Testis (tissue), 2 donors: ENCODE measurements at regions not wholly inside any gene's neighbourhood (a gene's known extent, or its start where the extent isn't known, plus 50 kb on each side); places are given as distances from the start of the nearest gene placed in this dataset.

Source experiments
- POLR2A ChIP-seq: fragments of 450-650 bp; IDR thresholded peaks from one replicate; pipeline ENCODE4 v1.6.1; 2017; ENCODE audit warnings: antibody characterized with exemption, mild to moderate bottlenecking, moderate library complexity
- TF ChIP-seq, protein P1 (sequence below), 3 experiments: fragments of 450-650 bp in 2 of 3; fragments of 200-600 bp in 1 of 3; sonication (generic) in 1 of 3; IDR thresholded peaks; one replicate each; pipeline ENCODE4 v1.5.1; 2016 to 2019; ENCODE audit warnings: antibody characterized with exemption in 3 of 3, mild to moderate bottlenecking in 2 of 3, moderate library complexity in 1 of 3

DNA sequence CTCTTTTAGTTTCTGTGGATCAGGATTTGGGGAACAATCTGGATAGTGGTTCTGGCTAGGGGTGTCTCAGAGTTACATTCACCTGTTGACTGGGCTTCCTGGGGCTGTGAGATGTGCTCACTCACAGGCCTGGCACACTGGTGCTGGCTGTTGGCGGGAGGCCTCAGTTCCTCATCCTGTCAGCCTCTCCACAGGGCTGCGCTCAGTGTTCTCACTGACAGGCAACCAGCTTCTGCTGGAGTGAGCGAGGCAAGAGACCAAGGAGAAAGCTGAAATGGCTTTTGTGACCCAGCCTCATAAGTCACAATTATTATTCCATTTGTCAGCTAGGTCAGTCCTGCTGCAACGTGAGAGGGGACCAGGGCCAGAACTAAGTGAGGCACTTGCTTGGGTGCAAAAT lies 180.6 kb upstream of the GLI2 start:
- TF ChIP-seq, protein P1, sequence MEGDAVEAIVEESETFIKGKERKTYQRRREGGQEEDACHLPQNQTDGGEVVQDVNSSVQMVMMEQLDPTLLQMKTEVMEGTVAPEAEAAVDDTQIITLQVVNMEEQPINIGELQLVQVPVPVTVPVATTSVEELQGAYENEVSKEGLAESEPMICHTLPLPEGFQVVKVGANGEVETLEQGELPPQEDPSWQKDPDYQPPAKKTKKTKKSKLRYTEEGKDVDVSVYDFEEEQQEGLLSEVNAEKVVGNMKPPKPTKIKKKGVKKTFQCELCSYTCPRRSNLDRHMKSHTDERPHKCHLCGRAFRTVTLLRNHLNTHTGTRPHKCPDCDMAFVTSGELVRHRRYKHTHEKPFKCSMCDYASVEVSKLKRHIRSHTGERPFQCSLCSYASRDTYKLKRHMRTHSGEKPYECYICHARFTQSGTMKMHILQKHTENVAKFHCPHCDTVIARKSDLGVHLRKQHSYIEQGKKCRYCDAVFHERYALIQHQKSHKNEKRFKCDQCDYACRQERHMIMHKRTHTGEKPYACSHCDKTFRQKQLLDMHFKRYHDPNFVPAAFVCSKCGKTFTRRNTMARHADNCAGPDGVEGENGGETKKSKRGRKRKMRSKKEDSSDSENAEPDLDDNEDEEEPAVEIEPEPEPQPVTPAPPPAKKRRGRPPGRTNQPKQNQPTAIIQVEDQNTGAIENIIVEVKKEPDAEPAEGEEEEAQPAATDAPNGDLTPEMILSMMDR (IDR thresholded peaks at IDR 0.05), result no peak
- no peak for TF ChIP-seq POLR2A
